ENCODE measurements at regions not wholly inside any gene's neighbourhood (a gene's known extent, or its start where the extent isn't known, plus 50 kb on each side); places are given as distances from the start of the nearest gene placed in this dataset.

DNA sequence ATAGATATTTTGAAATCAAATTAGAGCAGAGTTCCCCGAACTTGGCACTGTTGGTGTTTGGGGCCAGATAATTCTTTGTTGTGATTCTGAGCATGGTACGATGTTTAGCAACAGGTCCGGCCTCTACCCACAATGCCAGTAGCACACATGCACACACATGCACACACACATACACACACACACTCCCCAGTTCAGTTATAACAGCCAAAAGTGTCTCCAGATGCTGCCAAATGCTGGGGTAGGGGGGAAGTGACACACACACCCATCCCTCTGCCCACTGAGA lies 96.8 kb upstream of the PSMD7 start (continued):
- no peak for TF ChIP-seq USF2 (IDR thresholded peaks at IDR 0.05; ENCODE audit: borderline replicate concordance, low read depth, low read length)
- no peak for TF ChIP-seq SMC3 (IDR thresholded peaks at IDR 0.05; ENCODE audit: low read depth, low read length)

GRCh38 chr16:74199066-74199841 lies 97.4 kb upstream of the PSMD7 start:
- Histone ChIP-seq H3K9me2 (no peaks in the 10 kb centered on the region), H3K4me1 (ENCODE audit: control insufficient read depth in 1 of 2, insufficient read depth in 2 of 2, low read depth in 1 of 2, low read length in 1 of 2) (no peaks in the 10 kb centered on the region; a peak in 1 of 4 replicates), H4K20me1 (ENCODE audit: insufficient read depth) (no peaks in the 10 kb centered on the region), H2AFZ (ENCODE audit: low read depth) (no peak overlapping the region), H3K4me3 (ENCODE audit: low read depth in 2 of 2, low read length in 1 of 2) (no peak overlapping the region), H3K36me3 (replicated peaks in 1 of 2; ENCODE audit: control insufficient read depth in 1 of 2, insufficient read depth in 2 of 2, low read length in 1 of 2) (no peaks in the 10 kb centered on the region), H3K9me3 (no peaks in the 10 kb centered on the region), H3K79me2 (ENCODE audit: insufficient read depth) (no peaks in the 10 kb centered on the region), H3K27me3 (ENCODE audit: insufficient read depth) (no peaks in the 10 kb centered on the region), H3K4me2 (no peak overlapping the region), H3K27ac (ENCODE audit: low read depth in 2 of 2, low read length in 1 of 2) (no peak overlapping the region), H3F3A (replicated peaks; ENCODE audit: insufficient read depth) (no peaks in the 10 kb centered on the region), H3K9ac (no peak overlapping the region)
- DNase-seq, result no peak
- WGBS (ENCODE audit: low lambda C conversion rate), result 48% methylated on average over 4 of the region's 4 CpGs
- TF ChIP-seq CTCF (IDR thresholded peaks at IDR 0.05) (no peak), NRF1 (IDR thresholded peaks at IDR 0.05; ENCODE audit: low read depth, low read length) (no peak), GABPA (IDR thresholded peaks at IDR 0.05; ENCODE audit: low read depth) (no peak), MEF2A (IDR thresholded peaks at IDR 0.05; ENCODE audit: borderline replicate concordance, low read depth) (no peak), YY1 (IDR thresholded peaks at IDR 0.05; ENCODE audit: low read depth) (no peak), TCF12 (IDR thresholded peaks at IDR 0.05) (no peak), RXRA (IDR thresholded peaks at IDR 0.05; ENCODE audit: borderline replicate concordance, low read depth) (no peak), EZH2phosphoT487 (IDR thresholded peaks at IDR 0.05; ENCODE audit: borderline replicate concordance, low read depth) (no peak), TEAD4 (IDR thresholded peaks at IDR 0.05; ENCODE audit: borderline replicate concordance, insufficient read depth) (no peak), FOSL2 (IDR thresholded peaks at IDR 0.05; ENCODE audit: borderline replicate concordance, low read depth) (no peak)
- TF ChIP-seq, protein P1, sequence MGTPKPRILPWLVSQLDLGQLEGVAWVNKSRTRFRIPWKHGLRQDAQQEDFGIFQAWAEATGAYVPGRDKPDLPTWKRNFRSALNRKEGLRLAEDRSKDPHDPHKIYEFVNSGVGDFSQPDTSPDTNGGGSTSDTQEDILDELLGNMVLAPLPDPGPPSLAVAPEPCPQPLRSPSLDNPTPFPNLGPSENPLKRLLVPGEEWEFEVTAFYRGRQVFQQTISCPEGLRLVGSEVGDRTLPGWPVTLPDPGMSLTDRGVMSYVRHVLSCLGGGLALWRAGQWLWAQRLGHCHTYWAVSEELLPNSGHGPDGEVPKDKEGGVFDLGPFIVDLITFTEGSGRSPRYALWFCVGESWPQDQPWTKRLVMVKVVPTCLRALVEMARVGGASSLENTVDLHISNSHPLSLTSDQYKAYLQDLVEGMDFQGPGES (IDR thresholded peaks at IDR 0.05; ENCODE audit: low read depth, low read length), result no peak
- ChIA-PET POLR2A (no interaction called here), CTCF (no interaction called here)

Data from SK-N-SH (cell line).